GM21576 (cell line): ENCODE measurements at regions not wholly inside any gene's neighbourhood (a gene's known extent, or its start where the extent isn't known, plus 50 kb on each side); places are given as distances from the start of the nearest gene placed in this dataset.
"Not testable (repeated sequence)": the region's sequence is repeated elsewhere in the genome, so short reads cannot be mapped to it uniquely, and the experiment has no call there.

Experiments
- ATAC-seq: cut with Tn5 transposase; IDR thresholded peaks from one replicate; pipeline ENCODE4 v1.9.1; 2021; ENCODE audit warnings: mild to moderate bottlenecking, moderate library complexity; ENCODE audit not compliant: unreplicated experiment

- peak; percentile 78 for ATAC-seq
Observed at GRCh38 chr4:154164931-154165839, 326.4 kb downstream of the DCHS2 start.

GRCh38 chr4:154160519-154161301, 330.9 kb downstream of the DCHS2 start:
- ATAC-seq = no peak

GRCh38 chr4:154158361-154159155, 333.0 kb downstream of the DCHS2 start:
- ATAC-seq = no peak

GRCh38 chr4:154152546-154152945, 339.1 kb downstream of the DCHS2 start:
- no peak for ATAC-seq

DNA sequence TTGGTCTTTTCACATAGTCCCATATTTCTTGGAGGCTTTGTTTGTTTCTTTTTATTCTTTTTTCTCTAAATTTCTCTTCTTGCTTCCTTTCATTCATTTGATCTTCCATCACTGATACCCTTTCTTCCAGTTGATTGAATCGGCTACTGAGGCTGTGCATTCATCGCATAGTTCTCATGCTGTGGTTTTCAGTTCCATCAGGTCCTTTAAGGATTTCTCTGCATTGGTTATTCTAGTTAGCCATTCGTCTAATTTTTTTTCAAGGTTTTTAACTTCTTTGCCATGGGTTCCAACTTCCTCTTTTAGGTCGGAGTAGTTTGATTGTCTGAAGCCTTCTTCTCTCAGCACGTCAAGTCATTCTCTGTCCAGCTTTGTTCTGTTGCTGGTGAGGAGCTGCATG, 342.4 kb downstream of the DCHS2 start:
- not testable (repeated sequence) for ATAC-seq

DNA sequence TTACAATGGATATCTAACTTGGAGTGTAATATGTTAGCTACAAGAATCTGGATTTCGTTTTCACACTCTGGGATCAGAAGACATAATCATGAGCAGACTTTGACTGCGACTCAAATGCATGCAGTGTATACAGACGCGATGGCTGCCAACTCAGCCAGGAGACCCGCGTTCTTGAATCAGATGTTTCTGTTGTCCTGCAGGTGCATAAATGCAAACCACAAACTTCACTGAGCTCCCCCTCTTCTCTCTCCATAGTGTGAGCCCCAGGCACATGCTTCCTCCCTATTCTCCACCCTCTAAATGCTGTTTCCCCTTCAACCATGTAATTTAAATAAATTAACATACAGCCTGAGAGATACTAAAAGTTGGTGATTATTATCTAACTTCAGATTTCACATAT, 347.9 kb downstream of the DCHS2 start:
- ATAC-seq = no peak

DNA sequence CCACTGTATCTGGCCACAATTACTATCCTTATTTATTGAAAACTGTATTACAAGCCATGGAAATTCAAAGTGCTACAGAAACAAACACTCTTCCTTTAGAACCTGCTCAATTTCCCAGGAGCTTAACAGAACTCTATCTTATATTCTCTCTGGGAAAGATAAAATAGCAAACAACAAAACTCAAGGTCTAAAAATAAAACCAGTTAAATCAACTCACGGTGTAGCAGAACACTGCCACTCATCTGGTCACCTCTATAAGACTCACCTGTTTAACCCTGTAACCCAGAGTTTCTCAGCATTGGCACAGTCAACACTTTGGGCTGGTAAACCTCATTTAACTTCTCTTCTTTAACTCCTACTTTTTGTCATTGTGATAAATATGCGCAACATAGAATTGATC, 348.9 kb downstream of the DCHS2 start:
- ATAC-seq = no peak

GRCh38 chr4:154140869-154141268, 350.7 kb downstream of the DCHS2 start:
- ATAC-seq = no peak

DNA sequence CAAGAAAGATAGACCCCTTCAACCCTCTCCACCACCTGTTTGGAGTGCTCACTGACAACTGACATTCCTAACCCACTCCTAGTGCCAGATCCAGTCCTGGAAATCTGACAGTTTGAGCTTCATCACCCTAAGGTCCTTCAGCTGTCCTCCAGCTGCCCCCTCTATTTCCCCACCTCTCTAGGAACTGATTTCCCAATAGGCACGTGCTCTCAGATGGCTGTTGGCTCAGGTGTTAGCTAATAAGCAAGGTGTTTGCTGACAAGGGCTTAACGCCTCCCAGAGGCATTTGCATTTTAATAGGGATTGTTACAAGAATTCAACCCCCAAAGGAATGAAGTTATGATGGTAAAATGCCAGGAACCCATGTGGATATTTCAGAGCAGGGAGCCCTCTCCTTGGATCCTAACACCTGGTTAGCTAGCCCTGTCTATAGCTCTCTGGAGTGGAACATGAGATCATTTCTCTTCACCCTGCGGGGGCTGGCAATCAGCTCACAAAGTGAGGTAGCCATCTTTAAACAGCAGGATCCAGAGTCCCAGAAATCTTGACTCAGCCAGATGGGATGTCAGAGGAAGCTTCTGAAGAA, 348.5 kb upstream of the SFRP2 start:
- no peak for ATAC-seq

- no peak for ATAC-seq
Observed at GRCh38 chr4:154135576-154135975, 346.7 kb upstream of the SFRP2 start.

GRCh38 chr4:154132406-154132805, 343.5 kb upstream of the SFRP2 start:
- ATAC-seq = no peak

DNA sequence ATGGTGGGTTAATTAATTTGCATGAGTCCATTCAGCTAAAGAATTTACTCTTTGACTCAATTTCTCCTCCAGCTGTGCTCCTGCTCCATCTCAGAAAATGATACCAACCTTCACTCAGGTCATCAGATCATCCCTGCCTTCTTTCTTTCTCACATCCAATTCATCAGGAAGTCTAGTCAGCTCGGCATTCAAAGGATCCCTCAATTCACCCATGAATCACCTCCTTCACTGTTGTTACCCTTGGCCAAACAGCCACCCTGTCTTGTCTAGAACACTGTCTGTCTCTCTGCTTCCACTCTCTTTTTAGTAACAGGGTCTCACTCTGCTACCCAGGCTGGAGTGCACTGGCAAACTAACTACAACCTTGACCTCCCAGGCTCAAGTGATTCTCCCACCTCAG, 337.4 kb upstream of the SFRP2 start:
- no peak for ATAC-seq

DNA sequence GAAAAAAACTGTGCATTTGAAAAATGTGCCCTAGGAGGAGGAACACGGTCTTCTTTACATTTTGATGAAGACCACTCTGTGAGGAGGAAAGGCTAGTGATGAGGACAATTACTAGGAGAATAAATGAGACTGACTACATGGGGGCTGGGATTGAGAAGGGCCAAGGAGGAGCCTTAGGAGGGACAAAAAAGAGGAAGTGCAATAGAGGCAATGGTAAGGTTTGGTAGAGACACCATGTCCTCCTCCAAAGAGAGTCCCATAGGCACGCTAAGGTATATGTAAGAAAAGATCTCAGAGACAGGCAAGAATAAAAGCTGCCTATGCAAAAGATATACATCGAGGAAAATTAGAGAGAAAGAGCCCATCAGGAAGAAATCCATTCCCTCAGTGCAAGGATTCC, 336.5 kb upstream of the SFRP2 start:
- no peak for ATAC-seq

GRCh38 chr4:154124539-154125255, 335.8 kb upstream of the SFRP2 start:
- no peak for ATAC-seq

DNA sequence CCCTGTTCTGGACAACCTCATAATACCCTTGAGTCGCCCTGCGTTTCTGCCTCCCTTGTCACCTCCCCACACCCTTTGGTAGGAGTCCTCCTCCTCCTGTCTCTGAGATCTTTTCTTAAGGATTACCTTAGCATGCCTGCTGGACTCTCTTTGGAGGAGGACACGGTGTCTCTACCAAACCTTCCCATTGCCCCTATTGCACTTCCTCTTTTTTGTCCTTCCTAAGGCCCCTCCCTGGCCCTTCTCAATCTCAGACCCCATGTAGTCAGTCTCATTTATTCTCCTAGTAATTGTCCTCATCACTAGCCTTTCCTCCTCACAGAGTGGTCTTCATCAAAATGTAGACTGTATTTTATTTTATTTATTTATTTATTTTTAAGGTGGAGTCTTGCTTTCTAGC, 335.0 kb upstream of the SFRP2 start:
- ATAC-seq = no peak

DNA sequence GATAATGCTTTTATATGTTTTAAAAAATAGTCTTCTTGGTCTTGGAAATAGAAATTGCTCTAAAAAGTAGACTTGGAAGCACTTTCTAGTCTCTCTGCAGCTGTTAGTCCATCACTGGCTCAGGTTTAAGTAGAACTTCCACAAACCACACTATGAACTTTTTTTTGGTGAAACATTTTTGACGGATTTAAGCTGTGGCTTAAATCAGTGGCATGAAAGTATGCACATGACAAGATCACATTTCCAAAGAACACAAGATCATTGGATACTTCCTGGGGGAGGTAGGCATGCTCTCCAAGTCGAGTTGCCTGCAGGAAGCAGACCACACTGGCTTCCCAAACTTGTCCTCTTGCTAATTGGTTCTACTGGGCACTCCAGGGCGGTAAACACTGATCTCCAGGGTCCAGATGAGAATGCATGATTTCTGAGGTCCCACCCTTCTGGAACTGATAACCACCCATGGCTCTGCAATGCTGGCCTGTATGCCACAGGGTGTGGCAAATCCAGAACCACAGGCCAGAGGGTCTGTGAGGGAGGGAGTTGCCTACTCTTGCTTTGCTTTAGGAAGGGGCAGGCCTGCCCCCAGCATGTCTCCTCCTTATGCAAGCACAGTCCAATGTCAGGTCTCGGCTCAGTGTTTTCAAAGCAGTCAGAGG, 331.9 kb upstream of the SFRP2 start:
- no peak for ATAC-seq

- no peak for ATAC-seq
Observed at GRCh38 chr4:154120006-154120676, 331.3 kb upstream of the SFRP2 start.

GRCh38 chr4:154119317-154119716, 330.4 kb upstream of the SFRP2 start:
- no peak for ATAC-seq

DNA sequence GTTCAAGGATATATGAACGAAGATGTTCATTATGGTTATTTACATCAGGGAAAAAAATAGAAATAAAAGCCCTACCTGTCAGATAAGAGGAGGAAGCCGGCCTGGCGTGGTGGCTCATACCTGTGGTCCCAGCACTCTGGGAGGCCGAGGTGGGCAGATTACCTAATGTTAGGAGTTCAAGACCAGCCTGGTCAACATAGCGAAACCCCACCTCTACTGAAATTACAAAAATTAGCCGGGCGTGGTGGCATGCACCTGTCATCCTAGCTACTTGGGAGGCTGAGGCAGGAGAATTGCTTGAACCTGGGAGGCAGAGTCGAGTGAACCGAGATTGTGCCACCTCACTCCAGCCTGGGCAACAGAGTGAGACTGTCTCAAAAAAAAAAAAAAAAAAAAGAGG, 328.8 kb upstream of the SFRP2 start:
- ATAC-seq = not testable (repeated sequence)
